ENCODE measurements at regions not wholly inside any gene's neighbourhood (a gene's known extent, or its start where the extent isn't known, plus 50 kb on each side); places are given as distances from the start of the nearest gene placed in this dataset.
"Not testable (repeated sequence)": the region's sequence is repeated elsewhere in the genome, so short reads cannot be mapped to it uniquely, and the experiment has no call there.

- Histone ChIP-seq H3K36me3 (ENCODE audit: control insufficient read depth, insufficient read depth, low read length) (no peaks in the 10 kb centered on the region), H3K27me3 (ENCODE audit: control insufficient read depth, insufficient read depth, low read length) (no peaks in the 10 kb centered on the region), H3K9ac (ENCODE audit: low read length) (no peak overlapping the region), H3K4me1 (ENCODE audit: control insufficient read depth, insufficient read depth, low read length) (no peaks in the 10 kb centered on the region), H3K27ac (ENCODE audit: low read depth, low read length) (no peak overlapping the region), H3K4me3 (ENCODE audit: low read length) (no peak overlapping the region)
Measured at GRCh38 chr18:78497641-78498040, 482.0 kb upstream of the SALL3 start.

- Histone ChIP-seq H3K27me3 (ENCODE audit: control insufficient read depth, insufficient read depth, low read length) (no peaks in the 10 kb centered on the region), H3K4me1 (ENCODE audit: control insufficient read depth, insufficient read depth, low read length) (no peaks in the 10 kb centered on the region), H3K36me3 (ENCODE audit: control insufficient read depth, insufficient read depth, low read length) (no peaks in the 10 kb centered on the region), H3K27ac (ENCODE audit: low read depth, low read length) (no peak overlapping the region), H3K4me3 (ENCODE audit: low read length) (no peak overlapping the region), H3K9ac (ENCODE audit: low read length) (no peak overlapping the region)
Measured at GRCh38 chr18:78499586-78499985, 480.0 kb upstream of the SALL3 start.

GRCh38 chr18:78501251-78501650 is 478.4 kb upstream of the SALL3 start:
- H3K27me3 ChIP-seq (ENCODE audit: control insufficient read depth, insufficient read depth, low read length) = no peaks in the 10 kb centered on the region
- no peaks in the 10 kb centered on the region for H3K4me1 ChIP-seq (ENCODE audit: control insufficient read depth, insufficient read depth, low read length)
- no peak overlapping the region for H3K9ac ChIP-seq (ENCODE audit: low read length)
- no peaks in the 10 kb centered on the region for H3K36me3 ChIP-seq (ENCODE audit: control insufficient read depth, insufficient read depth, low read length)
- H3K27ac ChIP-seq (ENCODE audit: low read depth, low read length) = no peak overlapping the region
- no peak overlapping the region for H3K4me3 ChIP-seq (ENCODE audit: low read length)

- Histone ChIP-seq H3K27ac (ENCODE audit: low read depth, low read length) (no peak overlapping the region), H3K36me3 (ENCODE audit: control insufficient read depth, insufficient read depth, low read length) (no peaks in the 10 kb centered on the region), H3K4me1 (ENCODE audit: control insufficient read depth, insufficient read depth, low read length) (no peaks in the 10 kb centered on the region), H3K27me3 (ENCODE audit: control insufficient read depth, insufficient read depth, low read length) (no peaks in the 10 kb centered on the region), H3K9ac (ENCODE audit: low read length) (no peak overlapping the region), H3K4me3 (ENCODE audit: low read length) (no peak overlapping the region)
Measured at GRCh38 chr18:78503129-78503528, 476.5 kb upstream of the SALL3 start.

GRCh38 chr18:78505851-78506461 is 473.7 kb upstream of the SALL3 start:
- Histone ChIP-seq H3K9ac (ENCODE audit: low read length) (no peak overlapping the region), H3K27me3 (ENCODE audit: control insufficient read depth, insufficient read depth, low read length) (no peaks in the 10 kb centered on the region), H3K36me3 (ENCODE audit: control insufficient read depth, insufficient read depth, low read length) (no peaks in the 10 kb centered on the region), H3K4me3 (ENCODE audit: low read length) (no peak overlapping the region), H3K27ac (ENCODE audit: low read depth, low read length) (no peak overlapping the region), H3K4me1 (ENCODE audit: control insufficient read depth, insufficient read depth, low read length) (no peaks in the 10 kb centered on the region)

GRCh38 chr18:78507217-78507616 is 472.4 kb upstream of the SALL3 start:
- no peak overlapping the region for H3K27ac ChIP-seq (ENCODE audit: low read depth, low read length)
- no peaks in the 10 kb centered on the region for H3K4me1 ChIP-seq (ENCODE audit: control insufficient read depth, insufficient read depth, low read length)
- H3K27me3 ChIP-seq (ENCODE audit: control insufficient read depth, insufficient read depth, low read length) = no peaks in the 10 kb centered on the region
- H3K9ac ChIP-seq (ENCODE audit: low read length) = no peak overlapping the region
- no peaks in the 10 kb centered on the region for H3K36me3 ChIP-seq (ENCODE audit: control insufficient read depth, insufficient read depth, low read length)
- no peak overlapping the region for H3K4me3 ChIP-seq (ENCODE audit: low read length)

GRCh38 chr18:78508228-78508824 is 471.3 kb upstream of the SALL3 start:
- H3K27ac ChIP-seq (ENCODE audit: low read depth, low read length); H3K36me3 ChIP-seq (ENCODE audit: control insufficient read depth, insufficient read depth, low read length); H3K9ac ChIP-seq (ENCODE audit: low read length); H3K4me1 ChIP-seq (ENCODE audit: control insufficient read depth, insufficient read depth, low read length); H3K27me3 ChIP-seq (ENCODE audit: control insufficient read depth, insufficient read depth, low read length); H3K4me3 ChIP-seq (ENCODE audit: low read length): not testable (repeated sequence)

- Histone ChIP-seq H3K9ac (ENCODE audit: low read length) (no peak overlapping the region), H3K36me3 (ENCODE audit: control insufficient read depth, insufficient read depth, low read length) (no peaks in the 10 kb centered on the region), H3K27me3 (ENCODE audit: control insufficient read depth, insufficient read depth, low read length) (no peaks in the 10 kb centered on the region), H3K4me3 (ENCODE audit: low read length) (no peak overlapping the region), H3K27ac (ENCODE audit: low read depth, low read length) (no peak overlapping the region), H3K4me1 (ENCODE audit: control insufficient read depth, insufficient read depth, low read length) (no peaks in the 10 kb centered on the region)
Measured at GRCh38 chr18:78510091-78510490, 469.5 kb upstream of the SALL3 start.

- Histone ChIP-seq H3K9ac (ENCODE audit: low read length) (no peak overlapping the region), H3K27me3 (ENCODE audit: control insufficient read depth, insufficient read depth, low read length) (no peaks in the 10 kb centered on the region), H3K4me1 (ENCODE audit: control insufficient read depth, insufficient read depth, low read length) (no peaks in the 10 kb centered on the region), H3K27ac (ENCODE audit: low read depth, low read length) (no peak overlapping the region), H3K36me3 (ENCODE audit: control insufficient read depth, insufficient read depth, low read length) (no peaks in the 10 kb centered on the region), H3K4me3 (ENCODE audit: low read length) (no peak overlapping the region)
Measured at GRCh38 chr18:78510636-78511035, 469.0 kb upstream of the SALL3 start.

- H3K4me1 ChIP-seq (ENCODE audit: control insufficient read depth, insufficient read depth, low read length) = no peaks in the 10 kb centered on the region
- no peak overlapping the region for H3K4me3 ChIP-seq (ENCODE audit: low read length)
- no peaks in the 10 kb centered on the region for H3K27me3 ChIP-seq (ENCODE audit: control insufficient read depth, insufficient read depth, low read length)
- no peak overlapping the region for H3K27ac ChIP-seq (ENCODE audit: low read depth, low read length)
- no peaks in the 10 kb centered on the region for H3K36me3 ChIP-seq (ENCODE audit: control insufficient read depth, insufficient read depth, low read length)
- H3K9ac ChIP-seq (ENCODE audit: low read length) = no peak overlapping the region
Measured at GRCh38 chr18:78511666-78512601, 467.7 kb upstream of the SALL3 start.

- Histone ChIP-seq H3K27ac (ENCODE audit: low read depth, low read length) (no peak overlapping the region), H3K4me3 (ENCODE audit: low read length) (no peak overlapping the region), H3K4me1 (ENCODE audit: control insufficient read depth, insufficient read depth, low read length) (no peaks in the 10 kb centered on the region), H3K9ac (ENCODE audit: low read length) (no peak overlapping the region), H3K36me3 (ENCODE audit: control insufficient read depth, insufficient read depth, low read length) (no peaks in the 10 kb centered on the region), H3K27me3 (ENCODE audit: control insufficient read depth, insufficient read depth, low read length) (no peaks in the 10 kb centered on the region)
Measured at GRCh38 chr18:78514910-78515670, 464.5 kb upstream of the SALL3 start.

GRCh38 chr18:78517328-78517727 is 462.3 kb upstream of the SALL3 start:
- no peaks in the 10 kb centered on the region for H3K36me3 ChIP-seq (ENCODE audit: control insufficient read depth, insufficient read depth, low read length)
- H3K9ac ChIP-seq (ENCODE audit: low read length) = no peak overlapping the region
- H3K27me3 ChIP-seq (ENCODE audit: control insufficient read depth, insufficient read depth, low read length) = no peaks in the 10 kb centered on the region
- no peak overlapping the region for H3K4me3 ChIP-seq (ENCODE audit: low read length)
- no peaks in the 10 kb centered on the region for H3K4me1 ChIP-seq (ENCODE audit: control insufficient read depth, insufficient read depth, low read length)
- no peak overlapping the region for H3K27ac ChIP-seq (ENCODE audit: low read depth, low read length)
